ENCODE measurements at regions not wholly inside any gene's neighbourhood (a gene's known extent, or its start where the extent isn't known, plus 50 kb on each side); places are given as distances from the start of the nearest gene placed in this dataset.

DNA sequence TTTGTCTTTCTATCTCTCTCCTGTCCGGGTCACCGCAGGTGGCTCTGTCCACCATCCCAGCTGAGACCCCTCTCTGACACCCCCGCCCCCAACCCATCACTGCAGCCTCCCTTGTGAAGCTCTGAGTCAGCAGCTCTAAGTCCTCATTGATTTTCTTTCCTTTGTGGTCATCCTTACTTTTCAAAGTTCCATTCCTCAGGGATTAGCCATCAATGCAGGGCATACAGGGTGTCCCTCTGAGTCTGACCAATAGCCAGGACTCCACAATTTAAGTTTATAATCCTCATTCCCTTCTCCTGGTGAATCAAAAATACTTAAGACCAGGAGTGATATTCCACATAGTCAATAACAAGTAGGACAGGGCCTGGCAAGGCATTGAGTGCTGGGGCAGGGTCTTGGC lies 333.3 kb upstream of the CNR1 start:
- no peak for TF ChIP-seq POLR2A (IDR thresholded peaks at IDR 0.05)
- no peak for TF ChIP-seq CTCF (IDR thresholded peaks at IDR 0.05)

Measured in tibial nerve (tissue), 3 donors.